Muscle of leg (tissue), 3 donors: ENCODE measurements at regions not wholly inside any gene's neighbourhood (a gene's known extent, or its start where the extent isn't known, plus 50 kb on each side); places are given as distances from the start of the nearest gene placed in this dataset.

ENCODE experiments used
- DNase-seq: peaks from one replicate; pipeline ENCODE4 v3.0.0; 2013
- H3K27ac ChIP-seq: one replicate; pipeline ENCODE4 v1.5.1; 2013; ENCODE audit warnings: mild to moderate bottlenecking, low read length, control low read depth
- H3K27me3 ChIP-seq: one replicate; pipeline ENCODE4 v1.6.1; 2013; ENCODE audit warnings: low read length; ENCODE audit not compliant: control insufficient read depth, insufficient read depth
- H3K36me3 ChIP-seq: one replicate; pipeline ENCODE4 v1.6.1; 2013; ENCODE audit warnings: low read length; ENCODE audit not compliant: control insufficient read depth, insufficient read depth
- H3K4me1 ChIP-seq: one replicate; pipeline ENCODE4 v1.6.1; 2013; ENCODE audit warnings: low read length; ENCODE audit not compliant: control insufficient read depth, insufficient read depth
- H3K4me3 ChIP-seq: one replicate; pipeline ENCODE4 v1.5.1; 2013; ENCODE audit warnings: low read length, control low read depth
- H3K9me3 ChIP-seq: replicated peaks from 2 replicates; pipeline ENCODE4 v1.6.1; 2013; ENCODE audit warnings: low read depth, low read length; ENCODE audit not compliant: control insufficient read depth
- WGBS: methylation state at CpG from one replicate; pipeline ENCODE4 v1.1.5; 2013; ENCODE audit warnings: missing lambda C conversion rate; ENCODE audit not compliant: insufficient coverage; 5-methylcytosine and 5-hydroxymethylcytosine counted together

DNA sequence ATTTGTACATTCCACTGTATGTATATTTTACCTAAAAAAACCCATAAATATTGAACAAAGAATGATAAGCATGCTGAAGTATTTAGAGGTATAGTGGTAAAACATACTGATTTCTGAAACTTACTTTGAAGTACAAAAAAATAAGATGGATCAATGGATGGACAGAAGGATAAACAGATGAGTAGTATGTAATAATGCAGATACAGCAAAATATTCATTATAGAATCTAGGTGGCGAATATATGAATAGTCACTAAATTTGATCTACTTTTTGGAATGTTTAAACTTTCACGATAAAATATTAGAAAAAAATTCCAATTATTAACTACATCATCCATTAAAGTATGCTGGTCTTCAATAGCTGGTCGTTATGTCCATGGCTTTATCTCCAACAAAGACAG lies 51.9 kb upstream of the GNB4 start:
- no peaks in the 10 kb centered on the region for H3K4me1 ChIP-seq
- no peak overlapping the region for H3K27ac ChIP-seq
- WGBS: 63% methylated on average over 1 of the region's 3 CpGs
- no peaks in the 10 kb centered on the region for H3K36me3 ChIP-seq
- peaks cover under 1% of the 10 kb centered on the region for H3K9me3 ChIP-seq
- no peak overlapping the region for H3K4me3 ChIP-seq
- no peak for DNase-seq
- H3K27me3 ChIP-seq: no peaks in the 10 kb centered on the region

GRCh38 chr3:179503640-179504039 lies 52.4 kb upstream of the GNB4 start:
- Histone ChIP-seq H3K27ac (no peak overlapping the region), H3K4me3 (no peak overlapping the region), H3K9me3 (no peaks in the 10 kb centered on the region), H3K27me3 (no peaks in the 10 kb centered on the region), H3K4me1 (no peaks in the 10 kb centered on the region), H3K36me3 (no peaks in the 10 kb centered on the region)
- WGBS: no CpG with 5 or more reads among the region's 1 CpG
- no peak for DNase-seq

- no peaks in the 10 kb centered on the region for H3K27me3 ChIP-seq
Measured at GRCh38 chr3:179504371-179504770, 53.1 kb upstream of the GNB4 start.

GRCh38 chr3:179505534-179505933 lies 54.3 kb upstream of the GNB4 start:
- Histone ChIP-seq H3K27me3 (no peaks in the 10 kb centered on the region), H3K9me3 (no peaks in the 10 kb centered on the region), H3K36me3 (no peaks in the 10 kb centered on the region), H3K4me3 (no peak overlapping the region), H3K27ac (no peak overlapping the region), H3K4me1 (peaks cover 3% of the 10 kb centered on the region)
- WGBS: no CpG with 5 or more reads among the region's 4 CpGs
- DNase-seq: no peak

More at GRCh38 chr3:179504371-179504770, 53.1 kb upstream of the GNB4 start:
- DNase-seq: no peak
- Histone ChIP-seq H3K4me1 (no peaks in the 10 kb centered on the region), H3K9me3 (no peaks in the 10 kb centered on the region), H3K4me3 (no peak overlapping the region), H3K27ac (no peak overlapping the region), H3K36me3 (no peaks in the 10 kb centered on the region)
- WGBS: 92% methylated on average over 1 of the region's 1 CpG

DNA sequence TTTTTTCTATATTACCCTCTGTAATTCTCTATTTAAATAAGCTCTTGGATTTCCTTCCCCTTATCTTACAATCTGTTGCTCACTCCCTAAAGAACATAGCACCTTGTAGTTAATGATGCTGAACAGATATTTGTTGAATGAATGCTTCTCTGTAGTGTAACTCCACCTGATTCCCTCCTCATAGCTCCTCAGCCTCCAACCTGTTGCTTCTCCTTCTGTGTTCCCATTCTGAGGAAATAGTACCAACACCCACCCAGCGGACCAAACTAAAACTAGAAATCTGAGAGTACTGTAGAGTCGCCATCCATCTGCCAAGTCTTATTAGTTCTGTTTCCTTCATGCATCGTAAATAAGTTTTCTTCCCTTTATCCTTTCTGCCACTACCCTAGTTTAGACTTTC lies 55.5 kb upstream of the GNB4 start:
- Histone ChIP-seq H3K4me1 (peaks cover 7% of the 10 kb centered on the region), H3K27ac (no peak overlapping the region), H3K27me3 (no peaks in the 10 kb centered on the region), H3K4me3 (no peak overlapping the region), H3K9me3 (no peaks in the 10 kb centered on the region), H3K36me3 (no peaks in the 10 kb centered on the region)
- 81% methylated on average over 3 of the region's 3 CpGs for WGBS
- no peak for DNase-seq

DNA sequence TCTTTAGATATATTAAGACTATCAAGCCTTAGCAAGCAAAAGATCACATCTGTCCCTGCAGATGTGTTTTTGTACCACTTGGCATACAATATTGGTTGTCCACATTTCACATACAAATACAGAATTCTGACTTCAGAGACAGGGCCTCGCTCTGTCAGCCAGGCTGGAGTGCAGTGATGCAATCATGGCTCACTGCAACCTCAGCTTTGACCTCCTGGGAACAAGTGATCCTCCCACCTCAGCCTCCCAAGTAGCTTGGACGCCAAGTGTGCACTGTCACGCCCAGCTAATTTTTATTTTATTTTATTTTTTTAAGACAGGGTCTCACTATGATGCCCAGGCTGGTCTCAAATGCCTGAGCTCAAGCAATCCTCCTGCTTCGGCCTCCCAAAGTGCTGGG lies 53.0 kb upstream of the ACTL6A start:
- no peaks in the 10 kb centered on the region for H3K36me3 ChIP-seq
- WGBS: 44% methylated on average over 1 of the region's 4 CpGs
- H3K9me3 ChIP-seq: no peaks in the 10 kb centered on the region
- H3K4me3 ChIP-seq: no peak overlapping the region
- H3K4me1 ChIP-seq: peaks cover 12% of the 10 kb centered on the region
- no peaks in the 10 kb centered on the region for H3K27me3 ChIP-seq
- H3K27ac ChIP-seq: no peak overlapping the region
- no peak for DNase-seq

GRCh38 chr3:179510496-179510895 lies 52.2 kb upstream of the ACTL6A start:
- Histone ChIP-seq H3K4me1 (peaks cover 12% of the 10 kb centered on the region), H3K4me3 (no peak overlapping the region), H3K27ac (no peak overlapping the region), H3K27me3 (no peaks in the 10 kb centered on the region), H3K9me3 (no peaks in the 10 kb centered on the region), H3K36me3 (no peaks in the 10 kb centered on the region)
- peak; percentile 79 for DNase-seq
- WGBS: 0% methylated on average over 1 of the region's 2 CpGs

DNA sequence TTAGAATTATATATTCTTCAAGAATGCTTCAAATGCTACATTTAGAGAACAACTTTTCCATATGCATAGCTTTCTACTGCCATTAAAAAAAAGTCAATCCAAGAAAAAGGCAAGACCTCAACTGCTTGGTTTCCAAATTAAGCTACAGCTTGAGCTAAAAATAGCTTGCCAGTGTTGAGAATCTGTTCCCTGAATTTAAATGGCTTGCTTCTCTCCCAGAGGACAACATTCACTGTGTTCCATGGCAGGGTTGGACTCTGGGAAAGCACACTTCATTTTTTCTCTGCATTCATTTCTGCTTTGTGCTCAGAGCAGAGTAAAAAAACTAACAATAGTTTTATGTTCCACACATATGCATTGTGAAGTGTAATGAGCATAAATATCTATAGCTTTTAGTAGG lies 50.3 kb upstream of the ACTL6A start:
- H3K36me3 ChIP-seq: no peaks in the 10 kb centered on the region
- peak overlapping the region; percentile 53 for H3K27ac ChIP-seq
- H3K4me1 ChIP-seq: peaks cover 12% of the 10 kb centered on the region
- DNase-seq: peak; percentile 88
- H3K27me3 ChIP-seq: no peaks in the 10 kb centered on the region
- no peak overlapping the region for H3K4me3 ChIP-seq
- no peaks in the 10 kb centered on the region for H3K9me3 ChIP-seq
